ENCODE measurements at regions not wholly inside any gene's neighbourhood (a gene's known extent, or its start where the extent isn't known, plus 50 kb on each side); places are given as distances from the start of the nearest gene placed in this dataset.
"Not testable (repeated sequence)": the region's sequence is repeated elsewhere in the genome, so short reads cannot be mapped to it uniquely, and the experiment has no call there.

DNA sequence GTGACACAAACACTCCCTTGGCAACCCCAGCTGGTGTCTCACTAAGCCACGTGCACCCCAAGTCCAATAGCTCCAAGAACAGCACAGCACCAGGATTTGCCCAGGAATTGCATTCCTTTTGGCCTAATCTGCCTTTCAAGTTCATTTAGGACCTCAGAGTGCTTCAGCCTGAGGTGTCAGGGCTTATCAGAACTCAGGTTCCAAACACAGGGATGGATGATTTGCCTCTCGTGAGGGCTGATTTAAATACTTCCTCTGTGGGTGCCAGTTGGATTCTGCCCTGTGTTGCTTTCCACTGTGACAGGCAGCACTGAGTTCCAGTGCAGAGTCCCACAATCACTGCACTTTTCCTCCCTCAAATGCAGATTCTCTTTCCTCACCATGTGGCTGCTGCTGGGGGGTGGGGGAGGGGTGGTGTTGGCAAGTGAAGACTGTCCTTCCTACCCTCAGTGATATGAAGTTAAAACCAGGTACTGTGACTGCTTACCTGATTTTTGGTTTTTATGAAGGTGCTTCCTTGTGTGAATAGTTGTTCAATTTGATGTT, 204.3 kb upstream of the STAC start:
- no peak for DNase-seq (ENCODE audit: low read depth in 4 of 4, low spot score in 2 of 4)

DNA sequence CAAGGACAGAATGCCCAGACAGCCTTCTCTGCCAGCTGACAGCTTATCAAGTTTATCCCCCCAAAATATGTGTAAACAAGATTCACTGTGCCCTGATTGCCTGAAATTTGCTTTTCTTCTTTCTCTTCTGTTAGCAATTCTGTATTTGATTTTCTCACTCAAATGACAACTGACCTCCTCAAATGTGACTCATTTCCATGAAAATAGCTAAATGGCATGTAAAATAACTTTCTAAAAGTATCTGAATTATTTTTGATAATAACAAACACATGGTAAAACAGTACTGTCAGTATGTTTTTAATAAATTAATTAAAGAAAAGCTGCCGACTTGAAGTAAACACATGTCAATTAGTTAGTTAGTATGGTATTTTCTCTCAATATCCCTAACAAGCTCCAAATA, 202.3 kb upstream of the STAC start:
- DNase-seq (ENCODE audit: low read depth in 4 of 4, low spot score in 2 of 4), result no peak

DNA sequence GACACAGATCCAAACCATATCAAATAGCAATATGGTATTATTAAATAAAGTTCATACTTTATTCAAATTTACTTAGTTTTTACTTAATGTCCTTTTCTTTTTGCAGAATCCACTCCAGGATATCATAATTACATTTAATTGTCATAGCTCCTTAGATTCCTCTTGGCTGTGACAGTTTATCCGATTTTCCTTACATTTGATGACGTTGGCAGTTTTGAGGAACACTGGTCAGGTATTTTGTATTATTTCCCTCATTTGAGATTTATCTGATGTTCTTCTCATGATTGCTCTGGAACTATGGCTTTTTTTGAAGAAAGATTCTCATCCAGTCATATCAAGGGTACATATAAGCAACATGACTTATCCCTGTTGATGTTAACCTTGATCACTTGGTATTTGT, 198.3 kb upstream of the STAC start:
- DNase-seq (ENCODE audit: low read depth in 4 of 4, low spot score in 2 of 4), result no peak

DNA sequence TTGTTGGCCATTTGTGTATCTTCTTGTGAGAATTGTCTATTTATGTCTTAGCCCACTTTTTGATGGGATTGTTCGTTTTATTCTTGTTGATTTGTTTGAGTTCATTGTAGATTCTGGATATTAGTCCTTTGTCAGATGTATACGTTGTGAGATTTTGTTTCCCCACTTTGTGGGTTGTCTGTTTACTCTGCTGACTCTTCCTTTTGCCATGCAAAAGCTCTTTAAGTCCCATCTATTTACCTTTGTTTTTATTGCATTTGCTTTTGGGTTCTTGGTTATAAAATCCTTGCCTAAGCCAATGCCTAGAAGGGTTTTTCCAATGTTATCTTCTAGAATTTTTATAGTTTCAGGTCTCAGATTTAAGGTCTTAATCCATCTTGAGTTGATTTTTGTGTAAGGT, 193.1 kb upstream of the STAC start:
- not testable (repeated sequence) for DNase-seq (ENCODE audit: low read depth in 4 of 4, low spot score in 2 of 4)

DNA sequence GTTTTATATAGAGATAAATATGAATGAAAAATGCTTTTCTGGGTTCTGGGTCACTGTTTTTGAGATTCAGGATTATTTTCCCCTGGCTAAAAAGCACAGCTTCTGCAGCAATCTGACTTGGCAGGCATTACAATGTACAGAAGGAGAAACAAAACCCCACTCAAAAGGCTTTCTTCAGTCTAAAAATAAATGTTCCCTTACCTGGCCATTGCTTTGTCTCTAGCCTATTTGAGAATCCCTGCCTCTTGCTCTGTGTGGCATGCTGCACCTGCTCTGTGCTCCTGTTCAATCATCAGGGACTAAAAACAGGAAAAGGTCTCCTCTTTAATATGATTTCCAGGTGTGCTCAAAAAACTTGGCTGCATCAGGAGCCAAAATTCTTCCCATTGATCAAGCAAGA, 187.4 kb upstream of the STAC start:
- DNase-seq (ENCODE audit: low read depth in 4 of 4, low spot score in 2 of 4), result no peak

DNA sequence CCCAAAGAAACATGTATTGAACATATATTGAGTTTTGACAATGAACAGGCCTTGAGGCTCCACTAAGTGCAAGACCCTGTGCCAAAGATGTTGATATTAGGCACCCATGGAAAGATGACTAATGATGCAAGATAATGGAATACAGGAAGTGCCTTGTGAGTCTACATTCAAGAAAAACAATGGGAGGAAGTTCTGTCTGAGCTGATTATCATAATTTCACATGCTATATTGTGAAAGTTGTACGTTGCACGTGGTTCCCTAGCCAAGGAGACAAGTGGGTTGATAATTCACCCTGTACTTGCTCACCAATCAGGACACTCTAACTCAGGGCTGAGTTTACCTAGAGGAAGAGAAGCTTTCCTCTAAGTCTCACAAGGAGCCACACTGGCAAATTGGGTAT, 186.9 kb upstream of the STAC start:
- no peak for DNase-seq (ENCODE audit: low read depth in 4 of 4, low spot score in 2 of 4)

DNA sequence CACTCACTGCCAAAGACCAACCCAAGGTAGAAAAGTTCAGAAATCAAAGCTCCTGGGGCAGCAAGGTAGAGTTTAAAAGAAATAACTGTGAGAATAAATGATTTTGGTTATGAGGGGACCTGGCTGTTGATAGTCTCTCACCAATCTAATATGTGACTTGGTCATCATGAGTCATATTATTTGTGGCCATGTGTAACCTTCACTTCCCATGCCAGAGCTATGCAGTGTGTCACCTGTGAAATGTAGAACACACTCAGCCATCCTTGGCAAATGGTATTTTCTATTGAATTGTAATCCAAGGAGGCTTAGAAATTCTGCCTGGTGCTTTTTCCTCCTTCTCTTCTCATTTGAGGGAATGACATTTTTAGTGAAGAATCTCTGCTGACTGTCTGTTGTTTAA, 184.2 kb upstream of the STAC start:
- no peak for DNase-seq (ENCODE audit: low read depth in 4 of 4, low spot score in 2 of 4)

DNA sequence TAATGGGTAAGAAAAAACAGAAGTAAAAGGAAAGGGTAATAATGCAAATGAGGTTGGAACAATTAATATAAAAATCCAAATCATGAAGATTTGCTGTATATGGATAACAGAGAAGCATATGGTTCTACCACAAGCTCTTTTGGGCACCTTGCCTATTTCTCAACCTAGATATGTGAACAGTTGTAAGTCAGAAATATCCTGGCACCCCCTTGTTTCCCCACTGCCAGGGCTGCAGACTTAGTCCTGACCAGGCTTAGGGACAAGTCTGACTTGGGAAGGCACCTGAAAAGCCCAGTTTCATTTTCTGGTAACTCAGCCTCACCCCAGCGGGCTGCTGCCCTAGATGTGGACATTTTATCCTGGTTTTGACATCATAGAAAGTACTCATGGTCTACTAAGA, 183.2 kb upstream of the STAC start:
- DNase-seq (ENCODE audit: low read depth in 4 of 4, low spot score in 2 of 4), result no peak

DNA sequence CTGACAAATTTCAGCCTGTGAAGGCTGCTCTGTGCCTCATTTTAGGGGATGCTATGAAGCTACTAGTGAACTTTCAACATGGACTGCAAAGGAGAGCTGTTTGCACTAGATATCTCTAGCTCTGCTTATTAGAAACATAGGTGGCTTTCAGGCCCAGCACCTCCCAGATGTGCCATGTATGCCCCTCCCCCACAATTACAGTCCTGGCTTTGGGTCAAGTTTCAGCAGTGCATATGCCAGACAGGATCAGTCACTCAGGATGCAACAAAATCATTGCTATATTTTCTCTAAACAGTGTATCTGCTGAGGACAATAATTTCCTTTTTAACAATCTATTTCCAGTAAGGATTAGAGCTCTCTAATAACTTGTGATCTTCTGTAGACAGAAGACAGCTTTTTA, 178.8 kb upstream of the STAC start:
- no peak for DNase-seq (ENCODE audit: low read depth in 4 of 4, low spot score in 2 of 4)

DNA sequence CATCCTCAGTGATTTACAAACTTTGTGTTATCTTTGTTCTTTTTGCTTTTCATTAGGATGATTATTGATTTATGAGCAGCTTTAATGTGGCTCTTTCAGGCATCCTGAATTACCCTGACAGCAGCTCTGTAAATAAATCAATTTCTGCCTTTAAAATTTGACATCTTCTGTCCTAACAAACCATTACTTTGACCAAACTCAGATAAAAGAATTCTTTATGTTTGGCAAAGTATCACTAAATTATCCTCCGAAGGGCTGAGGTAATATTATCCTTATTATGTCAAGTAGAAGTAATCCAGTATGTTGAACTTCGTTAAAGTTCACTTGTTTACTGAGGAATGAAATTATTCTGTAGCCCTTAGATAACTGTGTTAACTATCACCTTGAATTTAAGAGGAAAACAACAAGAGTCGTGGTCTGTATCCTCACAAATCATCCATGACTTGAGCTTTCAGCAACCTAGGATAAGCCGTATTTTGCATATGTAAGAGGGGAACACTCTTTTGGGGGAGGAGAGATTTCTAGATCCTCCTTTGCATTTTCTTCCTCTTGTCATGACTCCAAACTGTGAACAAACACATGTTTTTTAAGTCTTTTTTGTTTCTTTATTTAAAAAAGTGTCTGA, 173.2 kb upstream of the STAC start:
- no peak for DNase-seq (ENCODE audit: low read depth in 4 of 4, low spot score in 2 of 4)

DNA sequence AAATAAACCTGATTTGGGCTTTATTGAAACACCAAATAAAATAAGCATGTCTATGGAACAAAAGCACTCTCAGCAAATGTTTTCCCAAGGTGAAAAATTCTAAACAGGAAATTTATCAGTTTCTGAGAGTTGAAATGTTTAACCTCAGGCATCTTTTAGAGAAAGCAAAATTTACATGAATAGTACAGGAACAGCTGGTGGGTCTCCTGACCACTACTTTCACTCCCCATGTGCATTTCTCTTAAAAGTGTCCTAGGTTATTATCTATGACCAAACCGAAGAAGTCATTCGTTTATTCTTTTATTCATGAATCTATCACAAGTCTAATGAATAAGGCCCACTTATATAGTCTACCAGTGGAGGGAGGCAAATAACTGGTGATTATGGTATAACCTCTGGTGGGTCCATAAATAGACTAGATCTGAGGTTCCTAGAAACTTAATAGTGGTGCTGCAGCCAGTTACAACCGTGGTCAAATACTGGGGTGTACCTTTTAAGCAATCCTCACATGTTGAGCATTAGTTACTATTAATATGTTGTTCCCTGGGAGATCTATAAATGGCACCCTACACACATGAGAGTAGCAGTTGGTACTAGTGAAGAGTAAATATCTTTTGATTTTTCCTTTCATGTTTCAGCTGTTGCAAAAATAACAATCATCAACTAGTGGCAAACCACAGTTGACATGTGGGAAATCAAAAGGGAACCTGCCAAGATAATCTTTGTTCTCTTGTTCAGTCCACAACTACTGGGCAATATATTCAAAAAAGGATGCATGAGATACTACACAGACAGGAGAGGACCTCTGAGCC, 169.3 kb upstream of the STAC start:
- DNase-seq (ENCODE audit: low read depth in 4 of 4, low spot score in 2 of 4), result no peak

DNA sequence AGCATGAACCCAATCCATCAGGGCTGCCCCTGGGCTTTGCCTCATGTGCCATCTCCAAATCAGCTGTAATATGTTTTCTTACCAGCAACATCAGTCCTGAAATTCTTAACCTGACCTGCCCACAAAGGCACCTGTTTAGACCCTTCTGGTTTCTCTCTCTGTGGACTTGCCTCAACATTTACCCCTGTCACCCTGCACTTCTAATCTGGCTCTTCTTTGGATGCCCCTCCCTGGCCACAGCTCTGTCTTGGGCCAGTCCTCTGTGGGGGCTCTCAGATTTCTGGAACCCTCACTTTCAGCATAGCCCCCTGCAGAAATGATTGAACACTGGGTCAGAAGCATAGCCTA, 168.7 kb upstream of the STAC start:
- DNase-seq (ENCODE audit: low read depth in 4 of 4, low spot score in 2 of 4), result no peak

DNA sequence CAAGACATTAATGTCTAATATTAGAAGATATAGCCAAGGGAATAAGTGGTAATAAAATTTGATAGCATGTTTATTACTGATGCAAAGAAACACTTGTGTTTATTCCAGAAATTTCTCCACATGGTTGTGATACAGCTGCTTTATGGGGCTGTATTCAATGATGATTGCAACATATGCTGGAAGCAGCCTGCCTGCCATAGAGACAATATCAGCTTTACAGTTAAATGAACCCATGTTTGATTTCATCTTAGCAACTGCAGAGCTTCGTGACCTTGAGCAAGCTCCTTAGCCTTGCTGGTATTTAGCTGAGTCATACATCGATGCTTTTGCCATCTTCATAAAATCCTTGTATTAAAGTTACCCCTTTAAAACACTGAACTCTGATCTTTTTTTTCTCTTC, 168.1 kb upstream of the STAC start:
- DNase-seq (ENCODE audit: low read depth in 4 of 4, low spot score in 2 of 4), result no peak

DNA sequence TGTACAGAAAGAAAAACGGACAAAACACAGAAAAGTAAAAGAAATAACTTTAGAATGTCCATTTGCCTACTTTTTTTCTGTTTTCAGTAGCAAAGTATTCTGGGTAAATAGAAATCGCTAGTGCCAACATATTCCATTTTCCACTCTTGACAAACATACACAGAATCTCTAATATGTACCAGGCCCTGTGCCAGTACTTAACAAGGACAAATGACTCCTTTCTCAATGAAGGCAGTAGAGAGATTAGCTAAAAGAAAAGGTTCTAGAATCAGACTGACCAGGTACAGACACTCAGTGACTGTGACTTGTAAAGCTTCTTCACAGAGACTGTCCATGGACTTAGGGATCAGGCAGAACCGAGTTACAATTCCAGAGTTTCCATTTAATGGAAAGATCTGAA, 165.8 kb upstream of the STAC start:
- DNase-seq (ENCODE audit: low read depth in 4 of 4, low spot score in 2 of 4), result no peak

DNA sequence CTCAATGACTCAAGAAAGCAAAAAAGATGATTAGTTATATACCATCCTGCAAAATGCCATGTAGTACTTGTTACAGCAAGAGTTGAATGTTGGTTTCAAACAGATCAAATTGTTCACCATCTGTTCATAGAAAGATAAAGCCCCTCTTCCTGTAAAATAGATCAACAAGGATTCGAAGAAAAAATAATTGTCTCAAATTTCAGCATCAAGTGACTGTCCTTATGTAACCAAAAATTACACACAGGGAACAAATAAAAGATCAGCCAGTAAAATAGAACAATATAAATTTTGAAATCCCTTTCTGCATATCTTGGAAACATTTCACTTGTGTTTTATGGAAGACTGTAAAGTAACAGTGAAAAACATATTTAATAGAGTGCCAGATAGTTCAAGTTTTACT, 165.1 kb upstream of the STAC start:
- no peak for DNase-seq (ENCODE audit: low read depth in 4 of 4, low spot score in 2 of 4)

DNA sequence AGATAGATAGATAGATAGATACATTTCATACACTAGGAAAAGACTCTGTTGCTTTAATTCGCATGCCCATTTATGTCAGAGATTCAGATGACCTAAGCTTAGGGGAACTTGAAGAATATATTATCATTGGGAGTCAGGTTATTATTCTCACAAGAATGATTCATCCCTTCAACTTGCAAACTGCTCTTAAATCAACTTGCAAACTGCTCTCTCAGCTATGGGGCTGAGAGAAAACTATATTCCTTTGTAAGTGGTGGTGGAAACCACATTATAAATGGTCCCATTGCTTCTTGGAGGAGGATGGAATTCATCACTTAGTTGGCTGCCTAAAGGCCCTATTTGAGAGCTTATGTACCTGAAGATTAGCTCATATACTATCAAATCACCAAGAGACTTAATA, 160.9 kb upstream of the STAC start:
- DNase-seq (ENCODE audit: low read depth in 4 of 4, low spot score in 2 of 4), result no peak

DNA sequence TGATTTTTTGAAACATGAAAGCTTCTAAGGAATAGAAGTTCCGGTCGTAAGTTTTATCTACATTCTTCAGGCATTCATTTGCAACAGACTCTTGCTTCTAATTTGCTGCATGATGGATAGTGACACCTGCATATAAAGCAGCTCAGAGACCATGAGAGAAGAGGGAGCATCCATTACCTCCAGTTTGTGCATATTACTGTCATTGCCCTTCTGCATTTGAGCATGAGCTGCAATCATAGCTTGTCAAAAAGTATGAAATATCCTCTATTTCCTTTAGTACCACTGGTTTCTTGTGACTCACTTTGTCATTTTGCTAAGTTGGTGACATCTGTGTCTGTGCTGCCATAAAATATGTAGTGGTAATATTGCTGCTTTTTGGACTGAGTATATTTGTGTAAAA, 160.1 kb upstream of the STAC start:
- no peak for DNase-seq (ENCODE audit: low read depth in 4 of 4, low spot score in 2 of 4)

DNA sequence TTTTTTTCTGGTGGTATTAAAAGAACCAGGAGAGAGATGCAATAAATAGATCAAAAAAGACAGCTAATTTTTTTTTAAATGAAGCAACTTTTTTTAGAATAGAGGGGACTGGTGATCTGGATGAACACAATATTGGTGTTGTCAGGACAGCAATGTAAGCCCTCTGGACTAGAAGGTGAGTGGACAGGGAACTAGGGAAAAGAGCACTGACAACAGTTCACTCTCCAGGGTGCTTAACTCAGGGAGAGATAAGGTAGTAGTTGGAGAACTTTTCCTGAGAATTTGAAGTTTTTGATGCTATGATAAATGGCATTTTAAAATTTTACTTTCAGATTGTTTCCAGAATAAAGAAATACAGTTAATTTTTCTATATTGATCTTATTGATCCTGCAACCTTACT, 158.3 kb upstream of the STAC start:
- DNase-seq (ENCODE audit: low read depth in 4 of 4, low spot score in 2 of 4), result no peak

DNA sequence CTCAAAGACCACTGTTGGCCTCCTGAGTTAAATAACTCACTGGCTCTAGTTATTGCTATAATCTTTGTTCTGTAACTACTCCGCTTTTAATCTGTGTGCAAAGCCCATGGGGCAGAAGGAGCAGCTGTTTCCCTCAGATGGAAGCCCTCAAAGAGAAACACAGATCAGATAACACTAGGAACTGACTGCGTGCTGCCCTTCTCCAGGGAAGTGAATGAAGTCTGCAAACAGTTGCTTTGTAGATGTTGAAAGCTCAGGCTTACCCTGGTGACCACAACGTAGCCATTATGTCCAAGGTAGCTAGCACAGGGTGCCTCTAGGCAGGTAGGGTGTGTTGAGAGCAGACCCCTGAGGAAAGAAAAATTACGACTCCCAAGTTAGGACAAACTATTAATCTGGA, 152.3 kb upstream of the STAC start:
- DNase-seq (ENCODE audit: low read depth in 4 of 4, low spot score in 2 of 4), result no peak

DNA sequence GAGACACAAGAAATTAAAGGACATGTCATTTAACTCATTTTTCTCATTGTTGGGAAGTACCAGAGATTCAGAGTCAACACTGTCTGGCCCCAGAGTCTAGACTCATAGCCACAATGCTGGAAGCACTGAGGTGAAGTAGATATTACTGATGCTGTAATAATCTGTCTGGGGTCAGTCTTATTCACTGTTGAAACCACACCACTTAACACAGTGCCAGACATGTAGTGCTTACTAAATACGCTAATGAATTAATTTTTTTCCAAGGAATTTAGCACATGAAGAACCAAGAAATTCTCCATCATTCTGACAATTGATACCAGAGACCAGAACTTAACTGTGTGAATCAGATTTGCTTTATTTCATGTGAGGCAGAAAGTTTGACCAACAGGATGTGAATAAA, 150.8 kb upstream of the STAC start:
- DNase-seq (ENCODE audit: low read depth in 4 of 4, low spot score in 2 of 4), result no peak

DNA sequence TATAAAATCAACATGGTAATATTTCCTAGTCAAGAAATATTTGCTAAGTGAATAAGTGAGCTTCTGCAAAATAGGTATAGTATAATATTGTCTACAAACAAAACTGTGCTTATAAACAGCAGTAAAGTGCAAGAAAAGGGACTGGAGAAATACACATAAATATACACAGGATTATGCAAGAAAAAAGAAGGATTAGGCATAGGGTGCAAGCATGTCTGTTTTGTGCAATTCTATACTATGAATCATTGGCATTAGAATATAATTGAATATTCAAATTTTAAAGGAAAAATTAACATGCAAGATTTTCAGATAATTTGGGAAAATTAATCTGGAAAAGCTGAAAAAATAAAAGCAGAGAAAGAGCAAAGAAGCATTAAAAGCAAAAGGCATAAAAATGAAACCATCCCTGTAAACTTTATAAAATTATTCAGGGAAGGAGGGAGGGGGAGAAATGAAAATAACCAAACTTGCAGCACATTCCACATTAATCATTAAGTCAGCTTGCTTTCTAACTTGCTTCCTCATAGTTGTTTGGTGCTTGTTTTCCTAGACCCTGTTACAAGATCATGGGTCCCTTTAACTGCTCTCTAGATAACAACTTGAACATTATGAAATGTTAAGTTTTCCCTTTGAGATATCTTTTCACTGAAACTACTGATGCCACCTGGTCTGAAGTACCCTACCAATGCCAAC, 147.4 kb upstream of the STAC start:
- no peak for DNase-seq (ENCODE audit: low read depth in 4 of 4, low spot score in 2 of 4)

DNA sequence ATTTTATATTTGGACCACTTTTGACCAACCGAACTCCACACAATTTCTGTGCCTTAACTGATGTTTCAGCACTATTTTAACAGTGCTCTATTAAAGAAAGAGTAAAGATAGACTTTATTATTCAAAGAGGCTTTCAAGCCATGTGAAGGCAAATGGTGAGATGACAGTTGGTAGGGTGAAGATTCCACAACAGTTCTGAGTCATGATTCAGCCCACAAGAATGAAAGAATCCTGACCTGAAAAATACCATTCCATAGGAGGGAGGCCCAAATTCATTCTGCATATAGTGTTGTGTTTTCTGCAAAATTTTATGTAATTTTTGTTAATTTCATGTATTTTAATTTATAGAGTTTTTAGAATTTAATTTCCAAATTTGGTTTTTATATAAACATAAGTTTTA, 135.6 kb upstream of the STAC start:
- no peak for DNase-seq (ENCODE audit: low read depth in 4 of 4, low spot score in 2 of 4)
